HG02763 (cell line): ENCODE measurements at regions not wholly inside any gene's neighbourhood (a gene's known extent, or its start where the extent isn't known, plus 50 kb on each side); places are given as distances from the start of the nearest gene placed in this dataset.

Experiments
- ATAC-seq: cut with Tn5 transposase; IDR thresholded peaks from one replicate; pipeline ENCODE4 v1.9.1; 2021; ENCODE audit warnings: mild to moderate bottlenecking, moderate library complexity; ENCODE audit not compliant: unreplicated experiment

DNA sequence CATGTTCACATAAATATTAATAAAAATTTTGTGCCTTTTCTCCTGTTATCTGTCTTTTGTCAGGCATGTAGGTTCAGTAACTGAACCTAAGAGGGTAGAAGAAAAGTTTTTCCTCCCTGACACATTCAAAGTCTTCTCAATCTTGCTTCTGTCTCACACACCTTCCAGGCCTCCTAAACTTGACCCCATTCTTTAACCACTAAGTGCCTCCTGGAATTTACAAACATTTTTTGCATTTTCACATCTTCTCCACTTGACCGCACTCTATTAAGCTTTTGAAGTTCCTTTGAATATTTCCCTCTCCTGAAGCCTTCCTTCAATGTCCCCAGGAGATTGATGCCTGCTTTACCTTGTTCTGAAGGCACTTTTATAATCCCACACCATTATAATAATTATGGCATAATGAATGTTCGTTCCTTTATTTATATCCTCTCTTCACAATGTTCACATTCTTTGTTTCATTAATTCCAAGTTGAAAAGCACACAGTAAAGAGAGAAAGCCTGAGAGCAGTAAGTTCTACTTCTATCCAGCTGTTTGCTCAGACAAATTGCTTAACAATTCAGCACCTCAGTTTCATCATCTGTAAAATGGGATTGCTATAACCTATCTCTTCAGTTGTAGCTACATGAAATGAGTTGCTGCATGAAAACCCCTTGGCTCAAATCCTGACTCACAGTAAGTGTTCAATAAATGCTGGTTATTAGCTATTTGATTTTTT, 184.8 kb upstream of the KLHL29 start:
- ATAC-seq: no peak

DNA sequence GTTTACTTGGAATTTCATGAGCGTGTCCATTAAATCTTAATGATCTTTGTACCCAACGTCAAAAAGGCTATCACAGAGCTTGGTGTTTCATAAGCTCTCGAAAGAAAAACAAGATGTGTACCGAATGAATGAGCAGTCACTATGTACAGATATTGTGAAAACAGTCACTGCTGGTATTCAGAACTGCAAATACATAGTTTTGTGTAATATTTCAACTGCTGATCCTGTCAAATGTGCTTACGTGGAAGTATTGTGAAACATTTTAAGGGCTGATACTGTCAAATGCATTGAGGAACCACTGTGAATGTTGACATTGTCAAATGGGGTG, 184.2 kb upstream of the KLHL29 start:
- ATAC-seq: no peak

DNA sequence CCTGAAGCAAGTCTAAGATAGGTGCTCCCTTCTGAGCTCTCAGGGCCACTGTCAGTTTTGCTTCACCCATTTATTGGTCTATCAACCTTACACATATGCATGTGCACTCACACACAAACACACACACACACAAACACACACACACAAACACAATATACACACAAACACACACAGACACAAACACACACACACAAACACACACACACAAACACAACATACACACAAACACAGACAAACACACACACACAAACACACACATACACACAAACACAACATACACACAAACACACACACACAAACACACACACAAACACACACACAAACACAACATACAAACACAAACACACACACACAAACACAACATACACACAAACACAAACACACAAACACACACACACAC, 181.6 kb upstream of the KLHL29 start:
- ATAC-seq: no peak

DNA sequence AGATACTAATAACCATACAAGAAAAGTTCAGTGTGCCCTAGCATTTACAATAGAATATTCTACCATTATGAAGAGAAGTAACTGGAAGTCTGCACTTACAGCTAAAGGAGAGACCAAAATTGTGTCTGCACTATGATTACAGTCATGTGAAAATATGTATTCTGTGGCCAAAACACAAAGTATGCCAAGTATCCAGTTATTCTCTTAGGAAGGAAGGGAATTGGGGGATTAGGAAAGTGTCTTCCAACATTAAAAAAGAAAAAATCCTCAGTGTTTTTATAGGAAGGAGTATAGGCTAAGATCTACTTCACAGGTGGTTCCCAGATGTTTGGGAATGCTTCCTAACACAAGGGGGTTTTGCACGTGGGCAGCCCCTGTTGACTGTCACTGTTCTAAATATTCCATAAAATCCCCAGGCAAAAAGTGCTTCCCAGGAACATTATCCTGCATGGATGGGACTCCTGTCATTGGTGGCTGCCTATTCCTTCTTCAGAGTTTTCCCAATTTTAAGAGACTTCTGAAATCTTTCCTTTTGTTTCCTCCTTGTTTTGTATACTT, 180.2 kb upstream of the KLHL29 start:
- ATAC-seq: no peak

DNA sequence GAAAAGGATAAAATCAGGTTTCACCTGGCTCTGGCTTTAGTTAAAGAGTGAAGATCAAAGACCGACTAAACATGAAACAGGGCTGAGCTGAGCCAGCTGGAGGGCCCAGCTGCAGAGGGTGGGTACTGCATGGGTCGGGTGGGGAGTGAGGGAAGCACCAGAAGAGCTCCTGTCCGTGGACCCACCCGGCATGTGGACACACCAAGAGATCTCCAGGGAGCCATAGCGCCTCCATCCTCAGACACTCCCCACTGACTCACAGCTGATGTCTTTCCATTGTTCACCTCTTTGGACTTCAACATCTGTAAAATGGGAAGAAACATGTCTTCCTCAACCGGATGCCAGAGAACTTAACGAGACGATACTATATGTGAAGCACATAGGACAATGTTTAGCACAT, 178.3 kb upstream of the KLHL29 start:
- no peak for ATAC-seq

DNA sequence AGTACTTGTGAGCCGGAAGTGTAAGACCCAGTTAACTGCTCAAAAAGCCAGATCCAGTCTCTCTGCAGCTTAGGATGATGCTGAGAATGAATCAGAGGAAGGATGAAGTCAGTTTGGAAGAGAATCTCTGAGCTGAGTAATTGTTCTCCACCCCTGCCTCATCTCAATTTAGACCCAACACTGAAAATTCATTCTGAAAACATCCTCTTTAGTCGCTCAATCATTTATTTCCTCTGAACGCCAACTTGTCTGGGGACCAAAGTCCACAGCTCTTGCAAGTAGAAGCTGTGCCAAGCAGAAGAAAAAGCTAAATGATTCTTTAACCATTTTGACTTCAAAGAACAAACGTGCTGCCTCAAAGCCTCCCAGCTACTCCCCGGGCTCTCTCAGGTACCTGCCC, 177.1 kb upstream of the KLHL29 start:
- no peak for ATAC-seq

DNA sequence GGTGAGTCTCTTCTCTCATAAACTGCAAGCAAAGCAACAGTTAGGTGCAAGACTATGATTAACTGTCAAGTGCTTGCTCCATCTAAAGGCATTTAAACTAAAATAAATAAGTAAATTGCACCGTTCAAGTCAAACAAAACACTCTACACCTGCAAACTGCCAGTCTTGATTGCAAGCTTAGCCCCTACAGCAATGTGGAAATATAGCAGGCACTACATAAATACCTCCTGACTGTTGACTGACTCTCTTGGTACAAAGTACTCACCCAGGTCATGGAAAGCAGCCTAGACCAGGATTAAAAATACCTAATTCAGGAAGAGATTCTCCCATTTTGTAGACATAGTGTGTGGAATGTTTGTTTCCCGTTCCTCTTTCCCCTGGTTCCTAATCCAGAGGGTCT, 176.6 kb upstream of the KLHL29 start:
- no peak for ATAC-seq

DNA sequence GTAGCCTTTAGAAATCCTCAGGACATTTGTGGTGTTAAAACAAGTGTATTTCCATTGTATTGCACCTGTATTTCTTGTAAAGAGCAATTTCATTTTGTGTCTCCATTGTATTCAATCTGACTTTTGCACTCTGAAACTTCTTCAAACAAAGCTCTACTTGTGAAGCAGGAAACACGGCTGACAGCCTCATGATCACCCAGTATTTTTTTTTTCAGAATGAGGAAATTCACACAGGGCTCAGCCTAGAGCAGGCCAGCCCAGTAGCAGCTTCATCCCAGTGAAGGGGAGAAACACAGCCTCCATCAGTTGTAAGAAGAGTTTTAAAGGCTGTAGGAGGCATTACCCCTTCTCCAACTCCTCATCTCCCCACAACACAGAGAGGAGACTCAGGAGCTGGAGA, 175.9 kb upstream of the KLHL29 start:
- no peak for ATAC-seq

DNA sequence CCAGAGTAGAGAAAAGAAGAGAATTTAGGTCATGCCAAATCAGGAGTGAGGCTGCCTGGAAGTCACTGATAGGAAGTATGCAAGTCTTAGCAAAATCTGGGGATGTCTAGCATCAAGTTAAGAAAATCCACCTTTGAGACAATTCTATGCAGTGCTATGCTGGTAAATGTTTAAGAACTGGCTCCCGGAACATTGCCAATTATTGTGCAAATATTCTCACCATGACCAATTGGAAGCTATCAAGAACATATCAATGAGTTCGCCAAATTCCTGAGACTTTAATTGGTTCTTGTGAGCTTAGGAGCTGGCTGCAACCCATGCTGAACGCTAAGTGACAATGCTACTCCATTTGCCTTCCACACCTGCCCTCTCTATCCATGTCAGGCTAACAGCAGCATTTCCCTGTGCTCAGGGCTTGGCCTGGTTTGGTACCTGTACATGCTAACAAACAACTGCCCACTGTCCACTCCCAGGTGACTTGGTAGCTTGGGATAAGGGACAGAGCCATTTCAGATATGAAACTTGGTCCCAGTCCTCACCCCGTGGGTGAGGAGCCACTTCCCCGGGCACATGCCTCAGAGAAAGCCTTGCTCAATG, 172.9 kb upstream of the KLHL29 start:
- ATAC-seq: no peak

DNA sequence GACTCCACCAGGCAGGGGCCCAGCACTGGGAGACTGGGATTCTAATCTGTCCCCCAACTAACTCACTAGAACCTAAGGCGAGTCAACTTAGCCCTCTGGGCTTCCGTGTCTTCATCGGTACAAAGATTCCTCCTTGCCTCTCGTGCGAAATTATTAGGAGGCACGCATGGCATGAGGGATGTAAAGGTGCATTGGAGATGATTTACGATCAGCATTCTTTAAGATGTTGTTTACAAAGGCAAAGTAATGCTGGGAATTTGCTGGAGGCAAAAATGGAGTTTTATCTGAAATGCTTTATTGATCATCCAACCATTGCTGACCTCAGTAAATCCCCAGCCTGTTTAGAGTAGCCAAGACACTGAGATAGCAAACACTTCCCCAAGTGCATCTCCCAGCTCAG, 171.8 kb upstream of the KLHL29 start:
- no peak for ATAC-seq

DNA sequence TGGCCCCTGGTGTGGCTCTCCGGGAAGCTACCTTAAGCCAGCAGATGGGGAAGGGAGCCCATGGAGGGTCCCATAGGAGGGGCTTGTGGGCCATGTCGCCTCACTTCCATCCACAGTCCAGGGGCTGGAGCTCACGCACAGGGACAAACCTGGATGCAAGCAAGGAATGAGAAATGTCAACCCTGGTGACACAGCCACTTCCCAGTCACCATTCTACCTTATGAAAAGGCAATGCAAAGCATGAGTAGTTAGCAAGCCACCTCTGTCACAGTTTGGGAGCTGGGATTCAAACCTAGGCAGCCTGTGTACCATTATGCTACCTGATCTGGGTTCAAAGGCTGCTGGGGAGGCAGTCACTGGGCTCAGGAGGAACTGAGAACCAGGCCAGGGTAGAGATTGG, 170.0 kb upstream of the KLHL29 start:
- no peak for ATAC-seq

DNA sequence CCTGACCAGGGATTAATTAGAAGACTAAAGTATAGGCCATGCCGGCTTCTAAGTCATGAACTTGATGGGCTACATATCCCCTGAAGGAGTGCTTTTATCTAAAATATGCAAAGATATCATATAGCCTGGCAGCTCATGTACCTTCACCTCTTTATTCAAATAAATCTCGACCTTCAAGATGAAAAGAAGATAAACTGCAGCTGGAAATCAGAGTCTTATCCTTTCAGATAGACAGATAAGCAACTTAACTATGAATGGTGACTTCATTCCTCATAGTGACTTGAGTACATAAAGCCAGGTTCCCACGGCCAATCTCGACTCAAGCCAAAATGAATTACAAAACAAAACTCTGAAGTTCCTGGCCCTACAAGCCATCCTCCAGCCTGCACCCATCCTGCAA, 165.3 kb upstream of the KLHL29 start:
- no peak for ATAC-seq

DNA sequence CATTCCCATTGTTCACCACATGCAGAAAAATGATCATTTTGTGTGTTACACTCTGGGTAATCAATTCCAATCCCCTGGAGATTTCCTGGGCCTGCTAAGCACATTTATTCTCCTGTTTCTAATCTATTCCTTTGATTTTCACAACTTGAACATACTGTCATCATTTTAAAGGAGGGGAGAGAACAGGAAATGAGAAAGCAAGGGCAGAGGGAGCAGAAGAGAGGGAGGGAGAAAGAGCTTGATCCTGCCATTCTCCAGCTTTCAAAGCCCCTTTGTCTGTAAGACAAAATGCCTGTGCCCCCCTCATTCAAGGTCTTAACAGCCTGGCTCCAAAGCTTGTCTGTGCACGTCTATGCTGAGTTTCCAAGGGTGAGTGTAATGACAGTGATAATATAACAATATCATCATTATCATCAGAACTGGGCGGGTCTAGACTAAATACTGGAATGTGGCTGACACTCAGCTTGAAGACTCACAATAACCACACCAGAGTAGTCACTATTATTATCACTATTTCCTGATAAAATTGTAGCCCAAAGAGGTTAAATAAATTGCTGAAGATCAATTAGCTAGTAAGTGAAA, 164.4 kb upstream of the KLHL29 start:
- no peak for ATAC-seq

DNA sequence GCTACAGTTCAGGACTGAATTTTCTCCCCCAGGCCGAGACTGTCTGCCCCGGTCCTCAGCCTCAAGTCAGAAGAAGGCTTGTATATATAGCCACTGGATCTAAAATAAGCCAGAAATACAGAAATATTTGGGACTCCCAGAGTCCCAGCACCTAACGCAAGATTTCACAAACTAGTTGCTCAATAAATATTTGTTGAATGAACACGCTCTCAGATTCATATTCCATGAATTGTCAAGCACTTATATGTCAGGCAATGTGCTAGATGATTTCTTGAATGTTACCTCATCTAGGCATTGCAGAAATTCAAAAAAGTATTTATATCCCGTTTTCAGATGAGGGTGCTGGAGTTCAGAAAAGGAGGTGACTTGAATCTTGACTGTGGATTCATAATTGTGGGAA, 163.7 kb upstream of the KLHL29 start:
- no peak for ATAC-seq

DNA sequence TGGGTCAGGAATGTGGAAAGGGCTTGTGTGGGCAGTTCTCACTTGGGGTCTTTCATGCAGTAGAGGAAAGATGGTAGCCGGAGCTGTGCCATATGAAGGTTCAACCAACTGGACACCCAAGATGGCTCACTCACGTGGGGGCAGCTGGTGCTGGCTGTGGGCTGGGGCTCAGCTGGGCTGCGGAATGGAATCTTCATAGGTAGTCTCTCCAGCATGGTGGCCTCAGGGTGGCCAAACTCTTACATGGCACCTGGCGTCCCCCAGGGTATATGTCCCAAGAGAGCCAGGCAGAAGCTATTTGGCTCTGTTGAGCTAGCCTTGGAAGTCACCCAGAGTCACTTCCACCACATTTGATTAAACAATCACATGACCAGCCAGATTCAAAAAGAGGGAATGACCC, 163.1 kb upstream of the KLHL29 start:
- ATAC-seq: no peak

DNA sequence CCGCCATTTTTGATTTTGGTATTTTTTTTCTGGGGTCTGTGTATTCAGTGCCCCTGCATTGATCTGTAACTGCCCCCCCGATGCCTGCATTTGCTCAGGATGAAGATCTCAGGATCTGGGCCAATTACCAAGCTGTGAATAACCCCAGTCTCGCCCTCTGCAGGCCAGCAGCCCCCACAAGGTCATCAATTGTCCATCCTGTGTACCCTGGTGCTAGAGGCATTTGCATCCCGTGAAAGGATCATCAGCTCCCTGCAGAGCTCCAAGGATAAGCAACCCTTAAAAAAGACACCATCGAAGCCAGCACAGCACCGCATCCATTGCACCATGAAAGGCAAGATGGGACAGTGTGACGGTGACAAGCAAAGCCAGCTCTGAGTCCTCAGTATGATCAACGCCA, 154.1 kb upstream of the KLHL29 start:
- no peak for ATAC-seq

DNA sequence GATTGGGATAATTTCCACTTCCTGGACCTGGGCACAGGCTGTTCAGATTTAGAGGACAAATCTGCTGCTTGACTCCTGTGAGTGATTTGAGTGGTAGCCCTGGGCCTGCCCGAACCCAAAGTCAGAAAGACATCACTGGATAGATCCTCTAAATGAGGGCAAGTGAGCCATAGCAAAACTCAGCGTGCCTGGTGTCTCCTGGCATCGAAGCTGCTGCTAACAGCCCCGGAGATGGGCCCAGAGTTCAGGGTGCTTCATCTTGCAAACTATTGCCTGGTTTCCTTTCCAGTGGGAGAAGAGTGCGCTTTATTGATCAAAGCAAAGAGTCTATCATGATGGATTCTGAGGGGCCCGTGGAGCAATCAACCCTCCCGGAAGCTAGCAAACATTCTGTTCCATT, 153.1 kb upstream of the KLHL29 start:
- no peak for ATAC-seq

DNA sequence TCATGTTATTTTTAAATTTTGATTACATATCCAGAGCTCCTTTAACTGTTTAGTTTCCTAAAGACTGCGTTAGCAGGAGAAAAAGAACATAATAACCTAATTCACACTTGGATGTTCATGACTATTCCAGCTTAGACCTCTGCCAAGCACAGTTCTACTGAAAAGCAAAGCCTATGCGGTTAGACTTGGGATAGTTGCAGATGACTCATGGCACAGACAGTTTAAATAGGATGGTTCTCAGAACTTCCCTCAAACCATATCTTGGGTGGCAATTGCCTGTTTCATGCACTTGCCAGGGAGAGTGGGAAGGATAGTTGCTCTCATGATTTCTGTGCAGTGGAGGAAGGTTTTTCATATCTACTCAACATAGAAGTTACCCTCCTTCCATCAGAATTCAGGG, 149.7 kb upstream of the KLHL29 start:
- no peak for ATAC-seq

DNA sequence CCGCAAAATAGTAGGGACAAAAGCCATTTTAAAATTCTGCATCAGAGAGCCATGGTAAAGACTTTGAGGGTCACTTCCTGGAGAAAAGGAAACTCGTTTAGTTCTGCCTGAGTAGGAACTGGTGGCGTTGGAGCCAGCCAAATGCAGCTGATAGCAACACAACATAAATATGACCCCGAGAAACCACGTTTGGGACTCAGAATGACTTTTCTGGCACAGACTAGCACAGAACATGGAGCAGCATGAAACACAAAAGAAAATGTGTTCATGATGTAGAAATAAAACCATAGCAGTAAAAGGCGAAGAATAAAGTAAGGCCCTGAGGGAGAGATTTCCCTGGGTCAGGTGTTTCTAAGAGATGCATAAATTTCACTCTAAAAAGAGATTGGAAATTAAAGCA, 149.2 kb upstream of the KLHL29 start:
- ATAC-seq: no peak

DNA sequence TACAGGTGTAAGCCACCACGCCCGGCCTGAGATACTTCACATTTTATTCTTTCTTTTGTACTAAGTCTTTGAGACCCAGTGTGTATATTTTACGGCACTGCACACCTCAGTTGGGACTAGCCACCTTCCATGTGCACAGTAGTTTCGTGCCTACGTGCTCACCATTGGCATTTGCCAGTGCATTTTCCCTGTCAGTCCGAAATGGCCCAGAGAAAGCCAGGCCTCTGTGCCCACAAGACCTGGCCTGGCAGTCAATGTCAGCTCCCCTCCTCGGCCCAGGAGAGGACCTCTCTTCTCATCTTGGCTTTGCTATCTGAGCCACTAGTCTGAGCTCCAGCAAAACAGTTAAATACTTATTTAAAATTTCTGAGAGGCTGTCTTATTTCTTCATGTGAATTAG, 147.8 kb upstream of the KLHL29 start:
- no peak for ATAC-seq

DNA sequence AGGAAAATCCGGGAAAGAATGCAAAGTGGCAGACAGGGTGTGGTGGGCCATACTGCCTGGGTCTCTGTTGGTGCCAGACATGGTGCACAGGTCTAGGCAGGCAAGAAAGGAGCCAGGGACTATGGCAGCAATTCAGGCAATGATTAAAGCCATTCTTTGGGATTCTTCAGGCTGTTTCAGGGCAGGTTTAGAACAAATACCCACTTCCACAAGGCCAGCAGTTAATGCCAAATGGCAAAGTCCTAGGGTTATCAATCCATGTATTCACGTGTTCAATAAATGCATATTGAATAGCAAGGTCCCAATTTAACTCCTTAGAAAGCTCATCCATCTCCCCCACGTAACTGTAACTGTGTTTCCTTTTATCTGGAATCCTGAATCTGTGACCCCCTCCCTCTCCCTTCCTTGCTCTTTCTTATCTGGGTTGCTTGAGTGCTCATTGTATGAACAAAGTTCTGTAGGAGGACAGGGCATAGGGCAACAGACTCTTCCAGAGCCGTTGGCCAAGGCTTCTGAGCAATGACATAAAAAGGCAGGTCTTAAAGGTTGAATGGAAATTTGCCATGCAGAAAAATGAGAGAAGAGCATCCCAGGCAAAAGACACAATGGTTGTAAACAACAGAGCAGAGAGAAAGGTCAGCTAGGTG, 146.8 kb upstream of the KLHL29 start:
- no peak for ATAC-seq

DNA sequence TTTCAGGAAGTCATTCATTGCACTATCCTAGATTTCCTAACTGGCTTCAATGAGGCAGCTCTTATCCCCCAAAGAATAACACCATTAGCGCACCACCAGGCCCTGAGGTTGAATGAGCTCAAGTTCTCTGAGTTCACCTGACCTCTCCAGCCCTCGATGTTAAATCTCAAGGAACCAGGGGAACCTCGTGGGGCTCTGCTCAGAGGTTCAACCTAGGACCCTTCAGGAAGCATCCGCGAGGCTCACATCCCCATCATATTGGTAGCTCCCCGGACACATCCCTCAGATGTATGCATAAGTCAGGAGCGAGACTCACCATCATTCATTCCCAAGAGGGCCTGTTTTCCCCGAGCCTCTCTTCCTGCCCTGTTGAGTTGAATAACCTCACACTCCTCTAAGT, 145.6 kb upstream of the KLHL29 start:
- ATAC-seq: no peak
